H9 (cell line): ENCODE measurements at regions not wholly inside any gene's neighbourhood (a gene's known extent, or its start where the extent isn't known, plus 50 kb on each side); places are given as distances from the start of the nearest gene placed in this dataset.

Experiments
- DNase-seq: peaks from one replicate; pipeline ENCODE4 v3.0.0-alpha.2; 2017
- H2AFZ ChIP-seq: one replicate; pipeline ENCODE4 v1.6.1; 2013; ENCODE audit warnings: mild to moderate bottlenecking, low read length, control low read depth, moderate library complexity
- H2AK5ac ChIP-seq: 2 replicates; pipeline ENCODE4 v1.6.1; 2013; ENCODE audit warnings: low read length, control low read depth, mixed read lengths; ENCODE audit not compliant: insufficient read length
- H2BK120ac ChIP-seq: one replicate; pipeline ENCODE4 v1.6.1; 2013; ENCODE audit warnings: low read depth, mild to moderate bottlenecking, low read length, control low read depth, inconsistent platforms; ENCODE audit not compliant: poor library complexity, severe bottlenecking
- H2BK12ac ChIP-seq: 2 replicates; pipeline ENCODE4 v1.6.1; 2013; ENCODE audit warnings: low read length, control low read depth, mixed read lengths, low read depth; ENCODE audit not compliant: insufficient read length
- H2BK15ac ChIP-seq: 2 replicates; pipeline ENCODE4 v1.6.1; 2013; ENCODE audit warnings: low read depth, low read length, control low read depth
- H2BK20ac ChIP-seq: one replicate; pipeline ENCODE4 v1.6.1; 2013; ENCODE audit warnings: low read depth, mild to moderate bottlenecking, low read length, control low read depth, inconsistent platforms; ENCODE audit not compliant: poor library complexity, severe bottlenecking
- H2BK5ac ChIP-seq: 2 replicates; pipeline ENCODE4 v1.6.1; 2013; ENCODE audit warnings: low read length, control low read depth, mixed read lengths; ENCODE audit not compliant: insufficient read length
- H3K14ac ChIP-seq: 2 replicates; pipeline ENCODE4 v1.6.1; 2013; ENCODE audit warnings: low read length, control low read depth; ENCODE audit not compliant: insufficient read depth
- H3K18ac ChIP-seq: 2 replicates; pipeline ENCODE4 v1.6.1; 2013; ENCODE audit warnings: low read depth, mild to moderate bottlenecking, mixed read lengths, low read length, control low read depth; ENCODE audit not compliant: insufficient read length
- H3K23ac ChIP-seq: 2 replicates; pipeline ENCODE4 v1.6.1; 2013; ENCODE audit warnings: low read length, control low read depth, mixed read lengths, low read depth; ENCODE audit not compliant: insufficient read length
- H3K23me2 ChIP-seq: 2 replicates; pipeline ENCODE4 v1.6.1; 2013; ENCODE audit warnings: low read depth, mild to moderate bottlenecking, mixed read lengths, low read length, control low read depth; ENCODE audit not compliant: insufficient read length, poor library complexity, severe bottlenecking
- H3K27ac ChIP-seq: 2 replicates; pipeline ENCODE4 v1.5.1; 2013; ENCODE audit warnings: low read length, control low read depth, mixed read lengths, low read depth; ENCODE audit not compliant: insufficient read length
- H3K27me3 ChIP-seq: 2 replicates; pipeline ENCODE4 v1.6.1; 2013; ENCODE audit warnings: low read length, control low read depth, inconsistent platforms; ENCODE audit not compliant: insufficient read depth
- H3K4ac ChIP-seq: 2 replicates; pipeline ENCODE4 v1.6.1; 2013; ENCODE audit warnings: low read depth, mild to moderate bottlenecking, control low read depth, inconsistent platforms, low read length, moderate library complexity
- H3K4me1 ChIP-seq: 2 replicates; pipeline ENCODE4 v1.6.1; 2013; ENCODE audit warnings: low read length, control low read depth, inconsistent platforms; ENCODE audit not compliant: insufficient read depth
- H3K4me2 ChIP-seq: 2 replicates; pipeline ENCODE4 v1.6.1; 2013; ENCODE audit warnings: low read length, control low read depth, mixed read lengths; ENCODE audit not compliant: insufficient read length, insufficient read depth
- H3K56ac ChIP-seq: 2 replicates; pipeline ENCODE4 v1.6.1; 2013; ENCODE audit warnings: low read depth, mild to moderate bottlenecking, mixed read lengths, low read length, control low read depth; ENCODE audit not compliant: insufficient read length
- H3K79me1 ChIP-seq: 2 replicates; pipeline ENCODE4 v1.6.1; 2013; ENCODE audit warnings: low read depth, mild to moderate bottlenecking, moderate library complexity, low read length, control low read depth, inconsistent platforms; ENCODE audit not compliant: insufficient read depth, poor library complexity, severe bottlenecking
- H3K79me2 ChIP-seq: 2 replicates; pipeline ENCODE4 v1.6.1; 2013; ENCODE audit warnings: low read length, control low read depth, inconsistent platforms; ENCODE audit not compliant: insufficient read depth
- H3K9ac ChIP-seq: 2 replicates; pipeline ENCODE4 v1.6.1; 2013; ENCODE audit warnings: low read length, control low read depth, mixed read lengths; ENCODE audit not compliant: insufficient read length; ENCODE audit errors: extremely low read depth
- H3K9me3 ChIP-seq: one replicate; pipeline ENCODE4 v1.6.1; 2013; ENCODE audit warnings: low read depth, low read length, inconsistent platforms; ENCODE audit not compliant: control insufficient read depth
- H3T11ph ChIP-seq: one replicate; pipeline ENCODE4 v1.6.1; 2013; ENCODE audit warnings: mild to moderate bottlenecking, low read length, control low read depth, inconsistent platforms
- H4K20me1 ChIP-seq: one replicate; pipeline ENCODE4 v1.6.1; 2013; ENCODE audit not compliant: control insufficient read depth, insufficient read length, insufficient read depth
- H4K5ac ChIP-seq: 2 replicates; pipeline ENCODE4 v1.6.1; 2013; ENCODE audit warnings: low read depth, mild to moderate bottlenecking, mixed read lengths, low read length, control low read depth; ENCODE audit not compliant: insufficient read length
- H4K8ac ChIP-seq: replicated peaks from 2 replicates; pipeline ENCODE4 v1.6.1; 2013; ENCODE audit warnings: low read length, control low read depth, mixed read lengths, low read depth; ENCODE audit not compliant: insufficient read length
- H4K91ac ChIP-seq: 2 replicates; pipeline ENCODE4 v1.6.1; 2013; ENCODE audit warnings: low read depth, mild to moderate bottlenecking, moderate library complexity, mixed read lengths, low read length, control low read depth; ENCODE audit not compliant: insufficient read length
- H3K27ac Mint-ChIP-seq, 3 experiments: 2 replicates in 2 of 3; 3 replicates in 1 of 3; pipeline ENCODE4 v1.8.0; 2020 to 2021; ENCODE audit warnings: mixed read lengths in 3 of 3, mild to moderate bottlenecking in 1 of 3, moderate library complexity in 1 of 3
- H3K27me3 Mint-ChIP-seq: 2 replicates; pipeline ENCODE4 v1.8.0; 2021; ENCODE audit warnings: low read depth, mild to moderate bottlenecking, moderate library complexity, mixed read lengths
- H3K36me3 Mint-ChIP-seq, 3 experiments: 2 replicates in 2 of 3; 3 replicates in 1 of 3; pipeline ENCODE4 v1.8.0; 2020 to 2021; ENCODE audit warnings: low read depth in 3 of 3, mixed read lengths in 3 of 3; ENCODE audit not compliant: insufficient read depth in 1 of 3
- H3K4me1 Mint-ChIP-seq, 2 experiments: 2 replicates each; pipeline ENCODE4 v1.8.0; 2020; ENCODE audit warnings: mixed read lengths in 2 of 2
- H3K4me3 Mint-ChIP-seq, 2 experiments: 2 replicates in 1 of 2; 3 replicates in 1 of 2; pipeline ENCODE4 v1.8.0; 2020 to 2021; ENCODE audit warnings: mild to moderate bottlenecking in 2 of 2, mixed read lengths in 2 of 2, moderate library complexity in 1 of 2
- H3K9me3 Mint-ChIP-seq, 2 experiments: 2 replicates in 1 of 2; 3 replicates in 1 of 2; pipeline ENCODE4 v1.8.0; 2020; ENCODE audit warnings: mild to moderate bottlenecking in 2 of 2, mixed read lengths in 2 of 2, moderate library complexity in 1 of 2
- CTCF ChIP-seq: fragments of 200-600 bp; sonication (generic); conservative IDR thresholded peaks from 3 replicates; pipeline ENCODE4 v1.8.0; 2021; ENCODE audit warnings: antibody characterized with exemption, mild to moderate bottlenecking
- WGBS: extraction: QIAGEN DNeasy Blood & Tissue Kit; methylation state at CpG from one replicate; pipeline ENCODE4 v1.1.7; 2013; ENCODE audit warnings: missing lambda C conversion rate, low lambda C conversion rate, mixed read lengths; ENCODE audit not compliant: insufficient read length; ENCODE audit errors: extremely low coverage; 5-methylcytosine and 5-hydroxymethylcytosine counted together

- no peak overlapping the region for H3K9ac ChIP-seq
- H2BK120ac ChIP-seq: no peak overlapping the region
- H2BK15ac ChIP-seq: no peak overlapping the region
- no peak for DNase-seq
- H3K18ac ChIP-seq: no peak overlapping the region
- no peaks in the 10 kb centered on the region for H3K36me3 Mint-ChIP-seq
- H3K4me1 ChIP-seq: 0 out of 2 replicates have a peak, but pooled peaks cover 3% of the 10 kb centered on the region
- no peak overlapping the region for H3K23ac ChIP-seq
- no peaks in the 10 kb centered on the region for H3K79me1 ChIP-seq
- no peaks in the 10 kb centered on the region for H3K27me3 ChIP-seq
- H4K91ac ChIP-seq: no peak overlapping the region
- WGBS: no CpG with 5 or more reads among the region's 7 CpGs
- no peaks in the 10 kb centered on the region for H4K20me1 ChIP-seq
- no peaks in the 10 kb centered on the region for H3K79me2 ChIP-seq
- H3K27me3 Mint-ChIP-seq: peaks cover 3% of the 10 kb centered on the region; the same call in 1 of the 2 replicates
- H2AFZ ChIP-seq: no peak overlapping the region
- no peak overlapping the region for H3K56ac ChIP-seq
- H2BK12ac ChIP-seq: no peak overlapping the region
- H3K14ac ChIP-seq: no peak overlapping the region
- no peak overlapping the region for H2AK5ac ChIP-seq
- no peak overlapping the region for H3K27ac Mint-ChIP-seq
- no peaks in the 10 kb centered on the region for H3K9me3 ChIP-seq
- H3K4me2 ChIP-seq: no peak overlapping the region
- H4K5ac ChIP-seq: no peak overlapping the region
- H3K4me1 Mint-ChIP-seq: peaks cover 12 to 35% of the 10 kb centered on the region in 2 experiments
- H3K9me3 Mint-ChIP-seq: no peaks in the 10 kb centered on the region
- no peak overlapping the region for H3K4me3 Mint-ChIP-seq
- no peak for TF ChIP-seq CTCF
- H2BK20ac ChIP-seq: no peak overlapping the region
- H2BK5ac ChIP-seq: no peak overlapping the region
- no peaks in the 10 kb centered on the region for H3K23me2 ChIP-seq
- H3K27ac ChIP-seq: no peak overlapping the region
- H4K8ac ChIP-seq: no peak overlapping the region
- H3K4ac ChIP-seq: no peak overlapping the region
- H3T11ph ChIP-seq: no peak overlapping the region
Measured at GRCh38 chr16:86381491-86381890, 128.8 kb upstream of the FOXF1 start.
